ENCODE measurements at regions not wholly inside any gene's neighbourhood (a gene's known extent, or its start where the extent isn't known, plus 50 kb on each side); places are given as distances from the start of the nearest gene placed in this dataset.

- TF ChIP-seq CTCF (IDR thresholded peaks at IDR 0.05) (no peak), POLR2A (IDR thresholded peaks at IDR 0.05) (no peak)
Measured at GRCh38 chr16:54627616-54628015, 303.0 kb upstream of the IRX5 start.

All from suprapubic skin (tissue), 3 donors.